Panc1 (cell line): ENCODE measurements at regions not wholly inside any gene's neighbourhood (a gene's known extent, or its start where the extent isn't known, plus 50 kb on each side); places are given as distances from the start of the nearest gene placed in this dataset.

Experiments used
- POLR2AphosphoS5 ChIP-seq: IDR thresholded peaks from 2 replicates; pipeline ENCODE4 v1.6.1; 2012; ENCODE audit warnings: mild to moderate bottlenecking, low read depth, low read length, moderate library complexity
- SIN3A ChIP-seq: IDR thresholded peaks from 2 replicates; pipeline ENCODE4 v1.6.1; 2012; ENCODE audit warnings: low read depth, mild to moderate bottlenecking, low read length, moderate library complexity, borderline replicate concordance; ENCODE audit not compliant: insufficient read depth
- TF ChIP-seq, protein P1 (sequence below): fragments of 450-650 bp; IDR thresholded peaks from 2 replicates; pipeline ENCODE4 v1.5.1; 2017; ENCODE audit warnings: mild to moderate bottlenecking
- TF ChIP-seq, protein P2 (sequence below), 2 experiments: IDR thresholded peaks; 2 replicates each; pipeline ENCODE4 v1.6.1; 2011 to 2012; ENCODE audit warnings: low read depth in 2 of 2, control low read depth in 1 of 2, low read length in 1 of 2, mild to moderate bottlenecking in 1 of 2, moderate library complexity in 1 of 2; ENCODE audit not compliant: insufficient read depth in 1 of 2

DNA sequence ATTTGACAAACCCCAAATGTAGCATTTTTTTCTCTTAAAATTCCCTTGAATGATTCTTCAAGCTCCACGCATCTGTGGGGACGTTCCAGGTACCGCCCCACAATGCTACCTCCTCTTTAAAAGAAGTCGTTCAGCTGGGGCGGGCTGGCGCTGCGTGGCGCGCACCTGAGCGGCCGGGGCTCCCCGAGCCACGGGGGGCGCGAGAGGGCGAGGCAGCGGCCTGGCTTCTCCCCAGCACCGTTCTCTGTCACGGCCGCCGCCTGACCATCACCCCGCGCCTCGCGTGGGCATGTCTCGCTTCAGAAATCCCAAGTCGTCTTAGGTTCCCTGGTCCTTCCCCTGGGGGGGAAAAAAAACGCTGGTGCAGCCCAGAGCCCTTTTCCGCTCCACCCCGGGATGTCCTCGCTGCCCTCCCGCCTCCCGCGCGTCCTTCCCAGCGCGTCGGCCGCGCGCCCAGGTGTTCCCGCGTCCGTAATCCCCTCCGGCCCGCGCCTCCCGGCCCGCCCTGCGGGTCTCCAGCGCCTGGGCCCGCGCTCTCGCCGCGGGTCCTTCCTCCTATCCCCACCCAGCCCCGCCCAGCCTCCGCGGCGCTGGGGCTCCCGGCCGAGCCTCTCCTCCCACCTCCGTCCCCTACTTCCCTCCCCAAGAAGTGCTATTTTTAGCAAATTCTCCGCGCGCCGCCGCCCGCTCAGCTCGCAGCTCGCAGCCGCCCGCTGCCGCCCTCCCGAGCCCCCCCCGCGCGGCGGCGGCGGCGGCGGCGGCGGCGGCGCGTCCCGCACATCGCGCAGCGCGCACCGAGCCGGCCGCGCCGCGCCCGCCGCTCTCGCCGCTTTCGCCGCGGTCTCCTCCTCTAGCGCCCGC, 58.7 kb upstream of the PRPS1L1 start:
- TF ChIP-seq, protein P1, sequence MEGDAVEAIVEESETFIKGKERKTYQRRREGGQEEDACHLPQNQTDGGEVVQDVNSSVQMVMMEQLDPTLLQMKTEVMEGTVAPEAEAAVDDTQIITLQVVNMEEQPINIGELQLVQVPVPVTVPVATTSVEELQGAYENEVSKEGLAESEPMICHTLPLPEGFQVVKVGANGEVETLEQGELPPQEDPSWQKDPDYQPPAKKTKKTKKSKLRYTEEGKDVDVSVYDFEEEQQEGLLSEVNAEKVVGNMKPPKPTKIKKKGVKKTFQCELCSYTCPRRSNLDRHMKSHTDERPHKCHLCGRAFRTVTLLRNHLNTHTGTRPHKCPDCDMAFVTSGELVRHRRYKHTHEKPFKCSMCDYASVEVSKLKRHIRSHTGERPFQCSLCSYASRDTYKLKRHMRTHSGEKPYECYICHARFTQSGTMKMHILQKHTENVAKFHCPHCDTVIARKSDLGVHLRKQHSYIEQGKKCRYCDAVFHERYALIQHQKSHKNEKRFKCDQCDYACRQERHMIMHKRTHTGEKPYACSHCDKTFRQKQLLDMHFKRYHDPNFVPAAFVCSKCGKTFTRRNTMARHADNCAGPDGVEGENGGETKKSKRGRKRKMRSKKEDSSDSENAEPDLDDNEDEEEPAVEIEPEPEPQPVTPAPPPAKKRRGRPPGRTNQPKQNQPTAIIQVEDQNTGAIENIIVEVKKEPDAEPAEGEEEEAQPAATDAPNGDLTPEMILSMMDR, result peak; percentile 22; the same call in 1 of the 2 replicates
- TF ChIP-seq, protein P2, sequence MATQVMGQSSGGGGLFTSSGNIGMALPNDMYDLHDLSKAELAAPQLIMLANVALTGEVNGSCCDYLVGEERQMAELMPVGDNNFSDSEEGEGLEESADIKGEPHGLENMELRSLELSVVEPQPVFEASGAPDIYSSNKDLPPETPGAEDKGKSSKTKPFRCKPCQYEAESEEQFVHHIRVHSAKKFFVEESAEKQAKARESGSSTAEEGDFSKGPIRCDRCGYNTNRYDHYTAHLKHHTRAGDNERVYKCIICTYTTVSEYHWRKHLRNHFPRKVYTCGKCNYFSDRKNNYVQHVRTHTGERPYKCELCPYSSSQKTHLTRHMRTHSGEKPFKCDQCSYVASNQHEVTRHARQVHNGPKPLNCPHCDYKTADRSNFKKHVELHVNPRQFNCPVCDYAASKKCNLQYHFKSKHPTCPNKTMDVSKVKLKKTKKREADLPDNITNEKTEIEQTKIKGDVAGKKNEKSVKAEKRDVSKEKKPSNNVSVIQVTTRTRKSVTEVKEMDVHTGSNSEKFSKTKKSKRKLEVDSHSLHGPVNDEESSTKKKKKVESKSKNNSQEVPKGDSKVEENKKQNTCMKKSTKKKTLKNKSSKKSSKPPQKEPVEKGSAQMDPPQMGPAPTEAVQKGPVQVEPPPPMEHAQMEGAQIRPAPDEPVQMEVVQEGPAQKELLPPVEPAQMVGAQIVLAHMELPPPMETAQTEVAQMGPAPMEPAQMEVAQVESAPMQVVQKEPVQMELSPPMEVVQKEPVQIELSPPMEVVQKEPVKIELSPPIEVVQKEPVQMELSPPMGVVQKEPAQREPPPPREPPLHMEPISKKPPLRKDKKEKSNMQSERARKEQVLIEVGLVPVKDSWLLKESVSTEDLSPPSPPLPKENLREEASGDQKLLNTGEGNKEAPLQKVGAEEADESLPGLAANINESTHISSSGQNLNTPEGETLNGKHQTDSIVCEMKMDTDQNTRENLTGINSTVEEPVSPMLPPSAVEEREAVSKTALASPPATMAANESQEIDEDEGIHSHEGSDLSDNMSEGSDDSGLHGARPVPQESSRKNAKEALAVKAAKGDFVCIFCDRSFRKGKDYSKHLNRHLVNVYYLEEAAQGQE (IDR thresholded peaks at IDR 0.05; ENCODE audit: insufficient read depth in 1 of 2, low read depth in 2 of 2, low read length in 1 of 2), result no peak
- TF ChIP-seq POLR2AphosphoS5 (no peak), SIN3A (no peak)
